ENCODE measurements at regions not wholly inside any gene's neighbourhood (a gene's known extent, or its start where the extent isn't known, plus 50 kb on each side); places are given as distances from the start of the nearest gene placed in this dataset.

GRCh38 chr11:134535029-134536025 is 123.3 kb upstream of the B3GAT1 start:
- DNase-seq = peak in 2 of 5 donors; percentile 24 to 66
- FAIRE-seq = no peak
- Histone ChIP-seq H3K27ac (ENCODE audit: low read depth in 2 of 2, low read length in 2 of 2) (no peak overlapping the region), H3K27me3 (ENCODE audit: control insufficient read depth, insufficient read depth, low read length) (no peaks in the 10 kb centered on the region), H3K9me3 (ENCODE audit: control insufficient read depth in 2 of 3, insufficient read depth in 1 of 3, low read length in 3 of 3) (no peaks in the 10 kb centered on the region), H3K4me1 (ENCODE audit: control insufficient read depth in 2 of 3, insufficient read depth in 2 of 3, low read depth in 1 of 3, low read length in 3 of 3) (no peaks in the 10 kb centered on the region), H3K4me3 (ENCODE audit: low read length in 3 of 3) (no peak overlapping the region), H3K36me3 (ENCODE audit: control insufficient read depth in 2 of 3, insufficient read depth in 3 of 3, low read length in 3 of 3) (no peaks in the 10 kb centered on the region), H3K9ac (ENCODE audit: low read length in 3 of 3) (no peak overlapping the region)
- intact Hi-C loops (cut with DNase I) = no loop called here
- TF ChIP-seq CTCF (IDR thresholded peaks at IDR 0.05; ENCODE audit: borderline replicate concordance, extremely low read depth, insufficient read depth) = no peak

DNA sequence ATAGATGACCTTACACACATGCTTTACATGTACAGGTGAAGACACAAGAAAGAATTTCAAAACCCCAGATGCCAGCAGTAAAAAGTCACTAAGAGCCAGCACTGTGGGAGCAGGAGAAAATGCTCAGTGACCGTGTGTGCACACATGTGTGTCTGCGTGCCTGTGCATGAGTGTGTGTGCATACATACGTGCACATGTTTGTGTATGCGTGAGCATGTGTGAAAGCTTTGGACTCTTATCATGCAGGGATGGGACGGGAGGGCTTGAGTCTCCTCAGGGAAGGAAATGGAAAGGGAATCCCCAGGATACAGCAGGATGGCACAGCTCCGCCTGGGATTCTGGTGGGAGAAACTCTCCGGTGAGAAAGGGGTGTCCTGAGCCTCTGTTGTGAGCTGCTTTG is 121.5 kb upstream of the B3GAT1 start:
- H3K4me1 ChIP-seq (ENCODE audit: control insufficient read depth in 2 of 3, insufficient read depth in 2 of 3, low read depth in 1 of 3, low read length in 3 of 3) = no peaks in the 10 kb centered on the region
- intact Hi-C loops (cut with DNase I) = no loop called here
- H3K27ac ChIP-seq (ENCODE audit: low read depth in 2 of 2, low read length in 2 of 2) = no peak overlapping the region
- peak in 2 of 5 donors; percentile 19 to 32 for DNase-seq
- no peak overlapping the region for H3K4me3 ChIP-seq (ENCODE audit: low read length in 3 of 3)
- no peak for TF ChIP-seq CTCF (IDR thresholded peaks at IDR 0.05; ENCODE audit: borderline replicate concordance, extremely low read depth, insufficient read depth)
- no peaks in the 10 kb centered on the region for H3K36me3 ChIP-seq (ENCODE audit: control insufficient read depth in 2 of 3, insufficient read depth in 3 of 3, low read length in 3 of 3)
- no peak overlapping the region for H3K9ac ChIP-seq (ENCODE audit: low read length in 3 of 3)
- no peaks in the 10 kb centered on the region for H3K9me3 ChIP-seq (ENCODE audit: control insufficient read depth in 2 of 3, insufficient read depth in 1 of 3, low read length in 3 of 3)
- no peak for FAIRE-seq
- no peaks in the 10 kb centered on the region for H3K27me3 ChIP-seq (ENCODE audit: control insufficient read depth, insufficient read depth, low read length)

DNA sequence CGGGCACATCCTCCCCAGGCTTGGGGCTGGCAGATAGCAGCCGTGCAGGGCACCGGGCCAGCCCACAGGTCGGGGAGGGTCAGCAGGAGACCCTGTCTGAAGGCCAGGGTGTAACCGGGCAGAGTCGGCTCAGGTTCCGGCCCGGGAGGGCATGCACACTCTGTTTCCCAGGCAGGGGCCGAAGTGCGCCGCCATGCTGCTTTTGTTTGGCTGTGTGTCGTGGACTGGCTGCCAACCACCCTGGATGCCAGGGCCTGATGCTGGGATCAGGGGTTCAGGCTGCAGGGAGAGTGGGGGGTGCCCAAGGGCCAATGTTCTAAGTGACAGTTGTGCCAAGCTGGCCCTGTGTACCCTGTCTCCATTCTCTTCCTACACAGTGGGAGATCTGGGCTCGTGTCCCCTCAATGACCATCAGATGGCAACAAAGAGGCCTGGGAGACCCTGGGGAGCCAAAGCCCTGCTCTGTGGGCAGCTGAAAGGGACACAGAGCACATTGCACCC is 120.9 kb upstream of the B3GAT1 start:
- DNase-seq (peak in 1 of 5 donors; percentile 41), FAIRE-seq (no peak)
- TF ChIP-seq CTCF (IDR thresholded peaks at IDR 0.05; ENCODE audit: borderline replicate concordance, extremely low read depth, insufficient read depth) = no peak
- no peak overlapping the region for H3K27ac ChIP-seq (ENCODE audit: low read depth in 2 of 2, low read length in 2 of 2)
- no peaks in the 10 kb centered on the region for H3K4me1 ChIP-seq (ENCODE audit: control insufficient read depth in 2 of 3, insufficient read depth in 2 of 3, low read depth in 1 of 3, low read length in 3 of 3)
- H3K36me3 ChIP-seq (ENCODE audit: control insufficient read depth in 2 of 3, insufficient read depth in 3 of 3, low read length in 3 of 3) = no peaks in the 10 kb centered on the region
- no peaks in the 10 kb centered on the region for H3K27me3 ChIP-seq (ENCODE audit: control insufficient read depth, insufficient read depth, low read length)
- no peak overlapping the region for H3K4me3 ChIP-seq (ENCODE audit: low read length in 3 of 3)
- intact Hi-C loops (cut with DNase I) = no loop called here
- H3K9ac ChIP-seq (ENCODE audit: low read length in 3 of 3) = no peak overlapping the region
- H3K9me3 ChIP-seq (ENCODE audit: control insufficient read depth in 2 of 3, insufficient read depth in 1 of 3, low read length in 3 of 3) = no peaks in the 10 kb centered on the region
